ENCODE measurements at regions not wholly inside any gene's neighbourhood (a gene's known extent, or its start where the extent isn't known, plus 50 kb on each side); places are given as distances from the start of the nearest gene placed in this dataset.

DNA sequence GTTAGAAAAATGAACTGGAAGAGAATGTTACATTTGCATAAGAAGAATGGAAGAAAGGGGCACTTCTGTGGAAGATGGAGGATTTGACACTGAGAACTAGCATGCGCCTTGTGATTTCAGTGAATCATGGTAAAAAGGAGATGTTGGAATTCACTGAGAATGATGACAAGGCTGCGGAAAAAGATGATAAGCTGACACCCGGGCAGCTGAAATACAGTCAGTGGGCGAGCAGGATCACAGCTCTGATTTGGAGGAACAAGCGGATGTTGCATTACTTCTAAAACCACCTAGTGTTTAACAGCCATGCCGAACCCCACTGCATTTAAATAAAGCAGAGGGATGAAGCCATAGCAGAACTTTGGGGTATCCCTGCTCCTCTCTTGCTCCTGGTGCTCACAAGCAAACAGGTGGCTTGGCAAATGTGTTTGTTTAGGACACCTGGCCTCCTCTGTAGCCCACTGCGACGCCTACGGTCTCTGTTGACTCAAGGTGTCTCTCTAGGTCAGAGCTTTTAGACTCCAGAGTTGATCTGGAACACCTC is 134.9 kb downstream of the NDUFA10 start:
- Mint-ChIP-seq H3K27ac (no peak overlapping the region), H3K27me3 (peaks cover 7% of the 10 kb centered on the region), H3K4me1 (ENCODE audit: low read depth) (no peaks in the 10 kb centered on the region), H3K9me3 (ENCODE audit: low read depth) (peaks cover 9% of the 10 kb centered on the region), H3K4me3 (no peak overlapping the region), H3K36me3 (no peaks in the 10 kb centered on the region)

DNA sequence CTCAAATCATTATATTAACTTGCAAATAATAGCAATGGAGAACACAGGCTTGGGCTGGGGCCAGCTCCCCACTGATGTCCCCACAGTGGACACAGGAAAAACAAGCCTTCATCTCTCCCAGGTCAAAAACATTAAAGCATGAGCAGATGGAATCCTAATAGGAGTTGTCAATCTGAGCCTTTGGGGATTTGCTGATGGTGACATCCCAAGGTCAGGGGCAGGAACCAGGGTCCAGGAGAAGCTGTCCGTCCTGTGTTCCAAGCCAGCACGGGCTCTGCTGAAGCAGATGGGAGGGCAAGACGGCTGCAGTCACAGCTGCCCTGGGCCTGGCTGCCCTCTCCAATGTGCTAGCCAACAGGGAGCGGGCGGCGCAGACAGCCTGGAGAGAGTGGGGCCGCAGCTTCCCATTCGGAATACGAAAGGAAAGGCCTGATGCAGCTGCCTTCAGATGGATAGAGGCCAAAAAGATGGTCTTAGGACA is 135.5 kb downstream of the NDUFA10 start:
- Mint-ChIP-seq H3K9me3 (ENCODE audit: low read depth) (peaks cover 13% of the 10 kb centered on the region), H3K27me3 (peaks cover 6% of the 10 kb centered on the region), H3K4me3 (no peak overlapping the region), H3K27ac (no peak overlapping the region), H3K4me1 (ENCODE audit: low read depth) (no peaks in the 10 kb centered on the region), H3K36me3 (peaks cover 4% of the 10 kb centered on the region)

DNA sequence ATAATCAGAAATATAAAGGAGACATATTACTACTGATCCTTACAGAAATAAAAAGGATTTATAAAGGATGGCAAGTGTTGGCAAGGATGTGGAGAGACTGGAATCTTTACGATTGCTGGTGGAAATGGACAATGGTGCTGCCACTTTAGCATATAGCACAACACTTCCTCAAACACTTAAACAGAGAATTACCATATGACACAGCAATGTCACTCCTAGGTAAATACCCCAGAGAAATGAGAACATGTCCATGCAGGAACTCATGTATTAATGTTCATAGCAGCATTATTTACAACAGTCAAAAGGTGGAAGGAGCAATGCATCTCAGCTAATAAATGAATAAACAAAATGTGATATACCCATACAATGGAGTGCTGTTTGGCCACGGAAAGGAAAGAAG is 137.5 kb downstream of the NDUFA10 start:
- no peaks in the 10 kb centered on the region for H3K27me3 Mint-ChIP-seq
- peaks cover 16% of the 10 kb centered on the region for H3K9me3 Mint-ChIP-seq (ENCODE audit: low read depth)
- no peaks in the 10 kb centered on the region for H3K4me1 Mint-ChIP-seq (ENCODE audit: low read depth)
- H3K4me3 Mint-ChIP-seq = no peak overlapping the region
- H3K36me3 Mint-ChIP-seq = peaks cover 6% of the 10 kb centered on the region
- no peak overlapping the region for H3K27ac Mint-ChIP-seq

DNA sequence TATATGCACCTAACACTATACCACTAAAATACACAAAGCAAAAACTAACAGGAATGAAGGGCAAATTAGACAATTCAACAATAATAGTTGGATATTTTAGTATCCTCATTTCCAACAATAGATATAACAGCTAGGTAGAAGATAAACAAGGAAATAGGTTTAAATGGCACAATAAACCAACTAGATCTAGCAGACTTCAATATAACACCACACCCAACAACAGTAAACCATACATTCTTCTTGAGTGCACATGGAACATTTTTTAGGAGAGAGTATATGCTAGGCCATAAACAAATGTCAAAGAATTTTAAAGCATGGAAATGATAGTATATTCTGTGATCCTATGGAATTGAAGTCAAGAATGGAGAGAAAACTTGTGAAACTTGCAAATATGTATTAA is 138.4 kb downstream of the NDUFA10 start:
- H3K27me3 Mint-ChIP-seq = peaks cover 2% of the 10 kb centered on the region
- no peak overlapping the region for H3K4me3 Mint-ChIP-seq
- H3K36me3 Mint-ChIP-seq = peaks cover 6% of the 10 kb centered on the region
- H3K27ac Mint-ChIP-seq = no peak overlapping the region
- H3K9me3 Mint-ChIP-seq (ENCODE audit: low read depth) = peaks cover 16% of the 10 kb centered on the region
- H3K4me1 Mint-ChIP-seq (ENCODE audit: low read depth) = peaks cover 2% of the 10 kb centered on the region

DNA sequence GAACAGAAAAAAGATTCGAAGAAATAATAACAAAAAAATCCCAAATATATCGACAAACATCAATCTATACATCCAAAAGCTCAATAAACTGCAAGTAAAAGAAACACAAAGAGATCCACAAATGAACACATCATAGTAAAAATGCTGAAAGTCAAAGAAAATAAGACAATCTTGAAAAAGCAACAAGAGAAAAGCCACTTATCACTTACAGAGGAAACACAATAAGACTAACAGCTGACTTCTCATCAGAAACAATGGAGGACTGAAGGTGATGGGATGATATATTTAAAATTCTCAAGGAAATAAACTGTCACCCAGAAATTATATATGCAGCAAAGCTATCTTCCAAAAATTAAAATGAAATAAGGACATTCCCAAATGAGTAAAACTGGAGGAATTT is 140.3 kb downstream of the NDUFA10 start:
- Mint-ChIP-seq H3K27ac (no peak overlapping the region), H3K36me3 (peaks cover 6% of the 10 kb centered on the region), H3K9me3 (ENCODE audit: low read depth) (peaks cover 16% of the 10 kb centered on the region), H3K27me3 (peaks cover 5% of the 10 kb centered on the region), H3K4me3 (no peak overlapping the region), H3K4me1 (ENCODE audit: low read depth) (peaks cover 2% of the 10 kb centered on the region)

DNA sequence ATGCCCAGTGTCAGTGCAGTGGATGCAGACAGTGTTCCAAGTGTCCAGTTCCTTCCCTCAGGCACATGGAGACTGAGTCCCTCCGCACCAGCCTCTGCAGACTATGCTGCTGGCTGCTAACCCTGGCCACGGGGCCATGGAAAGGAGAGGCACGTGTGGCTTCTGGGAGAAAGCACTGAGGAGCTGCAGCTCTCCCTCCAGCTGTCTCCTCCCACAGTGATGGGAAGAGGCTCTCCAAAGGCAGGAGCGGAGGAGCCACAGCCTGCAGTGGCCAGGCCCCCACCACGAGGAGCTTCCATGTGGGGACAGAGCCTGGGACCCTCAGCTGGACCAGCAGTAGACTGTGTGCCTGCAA is 141.1 kb downstream of the NDUFA10 start:
- Mint-ChIP-seq H3K9me3 (ENCODE audit: low read depth) (peaks cover 16% of the 10 kb centered on the region), H3K4me3 (no peak overlapping the region), H3K27ac (no peak overlapping the region), H3K4me1 (ENCODE audit: low read depth) (peaks cover 2% of the 10 kb centered on the region), H3K36me3 (peaks cover 6% of the 10 kb centered on the region), H3K27me3 (peaks cover 5% of the 10 kb centered on the region)

DNA sequence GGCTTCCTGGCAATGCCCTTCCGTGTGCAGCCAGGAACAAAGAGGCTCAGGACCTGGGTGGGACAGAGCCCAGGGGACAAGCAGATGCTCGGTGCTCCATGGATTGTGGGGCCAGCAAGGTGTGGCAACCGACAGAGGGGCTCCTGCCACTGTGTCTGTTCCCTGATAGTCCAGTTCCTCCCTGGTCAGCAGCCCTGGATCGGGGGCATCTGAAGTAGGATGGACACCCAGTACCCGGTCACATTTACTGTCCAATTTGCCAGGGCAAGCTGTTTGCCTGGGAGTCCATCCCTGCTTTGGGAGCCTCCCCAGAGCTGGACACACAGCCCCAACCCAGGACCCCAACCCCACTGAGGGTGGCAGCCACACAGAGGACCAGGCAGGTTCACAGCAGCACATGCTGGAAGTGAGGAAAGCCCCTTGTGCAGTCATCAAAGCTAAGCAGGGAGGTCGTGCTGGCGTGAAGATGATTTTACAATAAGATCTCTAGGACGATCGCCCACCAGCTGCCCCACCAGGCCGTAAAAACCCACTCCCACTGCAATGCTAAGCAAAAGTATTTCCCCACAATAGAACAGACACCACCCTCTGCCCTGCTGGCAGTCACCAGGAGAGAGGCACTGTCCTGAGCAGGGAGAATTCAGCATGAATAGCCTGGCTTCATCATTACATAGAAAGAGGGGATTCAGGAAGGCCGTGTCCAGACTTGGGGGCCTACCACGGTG is 141.7 kb downstream of the NDUFA10 start:
- Mint-ChIP-seq H3K4me3 (no peak overlapping the region), H3K27me3 (peaks cover 5% of the 10 kb centered on the region), H3K27ac (no peak overlapping the region), H3K9me3 (ENCODE audit: low read depth) (peaks cover 16% of the 10 kb centered on the region), H3K36me3 (peaks cover 6% of the 10 kb centered on the region), H3K4me1 (ENCODE audit: low read depth) (peaks cover 2% of the 10 kb centered on the region)

DNA sequence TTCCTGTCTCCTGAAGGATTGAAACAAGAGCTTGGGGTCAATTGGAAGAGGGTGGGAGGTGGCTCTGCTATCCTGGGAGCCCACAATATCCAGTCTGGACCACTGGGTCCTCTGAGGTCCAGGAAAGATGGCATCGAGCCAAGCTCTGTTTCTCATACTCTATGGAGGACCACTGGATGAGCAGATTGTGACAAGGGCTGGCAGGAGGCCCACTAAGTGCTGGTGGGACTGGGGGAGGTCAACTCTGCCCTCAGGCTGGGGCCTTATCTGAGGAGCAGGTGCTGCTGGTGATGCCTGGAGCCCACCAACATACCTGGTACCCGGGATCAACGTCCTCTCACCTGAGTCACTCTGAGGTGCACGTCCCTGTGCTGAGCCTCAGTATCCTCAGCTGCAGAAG is 142.4 kb downstream of the NDUFA10 start:
- Mint-ChIP-seq H3K27me3 (peaks cover 5% of the 10 kb centered on the region), H3K27ac (no peak overlapping the region), H3K9me3 (ENCODE audit: low read depth) (peaks cover 16% of the 10 kb centered on the region), H3K4me3 (no peak overlapping the region), H3K4me1 (ENCODE audit: low read depth) (peaks cover 2% of the 10 kb centered on the region), H3K36me3 (peaks cover 6% of the 10 kb centered on the region)

DNA sequence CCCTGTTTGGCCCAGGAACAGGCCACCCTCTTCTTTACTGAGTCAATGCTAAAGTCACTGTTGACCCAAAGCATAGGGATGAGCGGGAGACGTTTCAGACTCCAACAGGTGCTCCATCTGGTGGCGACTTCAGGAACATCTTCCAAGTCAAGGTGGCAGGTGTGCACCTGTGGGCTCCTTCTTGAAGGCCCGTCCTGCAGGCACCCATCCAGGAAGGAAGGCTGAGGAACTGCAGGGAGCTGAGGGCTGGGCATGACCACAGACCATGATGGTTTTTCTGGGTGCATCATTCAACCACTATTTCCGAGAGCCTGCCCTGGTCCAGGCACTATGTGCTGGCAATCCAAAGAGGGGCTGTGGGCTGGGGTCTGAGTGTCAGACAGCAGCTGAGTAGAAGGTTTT is 142.8 kb downstream of the NDUFA10 start:
- H3K27ac Mint-ChIP-seq = no peak overlapping the region

DNA sequence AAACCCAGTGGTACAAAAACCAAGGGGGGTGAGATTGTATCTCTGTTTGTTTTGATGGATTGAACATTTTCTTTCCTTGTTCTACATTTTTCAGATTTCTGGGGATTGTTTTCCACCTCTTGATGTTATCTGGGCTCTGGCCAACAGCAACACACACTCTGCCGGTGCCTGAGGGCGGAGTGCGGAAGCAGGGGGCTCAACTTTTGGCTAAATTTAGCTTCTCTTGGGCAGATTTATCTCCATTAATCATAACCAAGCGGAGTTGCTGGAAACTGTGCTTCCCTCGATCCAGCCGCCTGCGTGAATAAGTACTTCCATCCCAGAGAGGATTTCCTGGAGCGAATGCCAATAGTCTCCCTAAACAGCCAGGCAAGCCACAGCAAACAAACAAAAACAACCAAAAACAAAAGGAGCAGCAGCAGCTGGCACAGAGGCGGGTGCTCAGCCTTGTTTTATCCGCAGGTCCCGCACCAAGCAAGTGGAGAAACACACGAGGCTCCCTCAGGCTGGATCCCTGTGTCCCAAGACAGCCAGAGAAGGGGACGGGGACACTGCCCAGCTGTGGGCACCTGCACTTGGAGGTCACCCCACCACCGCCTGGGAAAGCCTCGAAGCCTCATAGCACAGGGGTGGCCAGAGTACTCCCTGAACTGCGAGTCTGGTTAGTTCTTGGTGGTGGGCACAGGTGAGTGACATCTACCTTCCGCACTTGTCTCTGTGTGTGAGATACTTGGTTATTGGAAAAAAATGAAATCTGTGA is 143.4 kb downstream of the NDUFA10 start:
- Mint-ChIP-seq H3K9me3 (ENCODE audit: low read depth) (peaks cover 15% of the 10 kb centered on the region), H3K4me1 (ENCODE audit: low read depth) (peaks cover 2% of the 10 kb centered on the region), H3K4me3 (no peak overlapping the region), H3K36me3 (peaks cover 6% of the 10 kb centered on the region), H3K27me3 (peaks cover 5% of the 10 kb centered on the region), H3K27ac (no peak overlapping the region)

More for the DNA sequence above, 142.8 kb downstream of the NDUFA10 start:
- peaks cover 6% of the 10 kb centered on the region for H3K36me3 Mint-ChIP-seq
- H3K4me3 Mint-ChIP-seq = no peak overlapping the region
- peaks cover 2% of the 10 kb centered on the region for H3K4me1 Mint-ChIP-seq (ENCODE audit: low read depth)
- H3K27me3 Mint-ChIP-seq = peaks cover 5% of the 10 kb centered on the region
- peaks cover 16% of the 10 kb centered on the region for H3K9me3 Mint-ChIP-seq (ENCODE audit: low read depth)

DNA sequence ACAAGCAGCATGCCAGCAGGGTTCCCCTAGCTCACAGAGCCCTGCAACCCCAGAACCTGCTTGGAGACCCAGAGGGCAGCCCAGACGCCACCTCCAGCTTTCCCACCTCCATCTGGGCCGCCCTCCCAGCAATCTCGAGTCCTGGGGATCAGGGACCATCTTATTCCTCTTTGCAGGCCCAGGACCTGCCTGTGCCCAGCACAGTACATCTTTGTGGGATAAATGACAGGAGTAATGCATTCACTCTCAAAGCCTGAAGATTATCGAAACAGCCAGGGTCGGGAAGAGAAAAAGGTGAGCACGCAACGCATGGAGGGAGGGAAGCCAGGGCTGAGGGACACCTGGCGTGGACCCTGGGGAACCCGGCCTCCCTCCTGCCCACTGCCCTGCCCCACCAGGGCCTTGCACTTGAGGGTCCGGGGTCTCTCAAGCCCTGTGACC is 144.1 kb downstream of the NDUFA10 start:
- H3K27me3 Mint-ChIP-seq = peaks cover 5% of the 10 kb centered on the region
- peaks cover 6% of the 10 kb centered on the region for H3K36me3 Mint-ChIP-seq
- H3K27ac Mint-ChIP-seq = no peak overlapping the region
- H3K9me3 Mint-ChIP-seq (ENCODE audit: low read depth) = peaks cover 9% of the 10 kb centered on the region
- H3K4me3 Mint-ChIP-seq = no peak overlapping the region
- peaks cover 2% of the 10 kb centered on the region for H3K4me1 Mint-ChIP-seq (ENCODE audit: low read depth)

DNA sequence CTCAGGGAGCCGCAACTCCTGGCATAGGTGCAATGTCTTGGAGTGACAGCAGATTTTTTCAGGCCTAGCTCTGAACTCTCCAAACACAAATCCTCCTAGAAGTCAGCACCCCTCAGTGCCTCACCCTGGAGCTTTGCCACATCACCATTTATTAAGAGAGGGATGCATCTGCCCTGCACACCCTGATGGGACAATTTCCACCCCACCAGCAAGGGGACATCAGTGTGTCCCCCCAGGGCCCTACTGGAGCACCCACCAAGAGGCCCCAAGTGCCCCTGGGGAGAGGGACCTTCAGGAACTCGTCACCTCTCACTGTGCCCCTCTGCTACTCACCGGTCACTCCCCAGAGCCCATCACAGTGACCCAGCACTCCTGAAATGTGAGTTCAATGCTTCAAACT is 144.7 kb downstream of the NDUFA10 start:
- peaks cover 6% of the 10 kb centered on the region for H3K36me3 Mint-ChIP-seq
- H3K27me3 Mint-ChIP-seq = peaks cover 5% of the 10 kb centered on the region
- H3K27ac Mint-ChIP-seq = no peak overlapping the region
- H3K4me1 Mint-ChIP-seq (ENCODE audit: low read depth) = peaks cover 2% of the 10 kb centered on the region
- no peak overlapping the region for H3K4me3 Mint-ChIP-seq
- H3K9me3 Mint-ChIP-seq (ENCODE audit: low read depth) = peaks cover 9% of the 10 kb centered on the region

DNA sequence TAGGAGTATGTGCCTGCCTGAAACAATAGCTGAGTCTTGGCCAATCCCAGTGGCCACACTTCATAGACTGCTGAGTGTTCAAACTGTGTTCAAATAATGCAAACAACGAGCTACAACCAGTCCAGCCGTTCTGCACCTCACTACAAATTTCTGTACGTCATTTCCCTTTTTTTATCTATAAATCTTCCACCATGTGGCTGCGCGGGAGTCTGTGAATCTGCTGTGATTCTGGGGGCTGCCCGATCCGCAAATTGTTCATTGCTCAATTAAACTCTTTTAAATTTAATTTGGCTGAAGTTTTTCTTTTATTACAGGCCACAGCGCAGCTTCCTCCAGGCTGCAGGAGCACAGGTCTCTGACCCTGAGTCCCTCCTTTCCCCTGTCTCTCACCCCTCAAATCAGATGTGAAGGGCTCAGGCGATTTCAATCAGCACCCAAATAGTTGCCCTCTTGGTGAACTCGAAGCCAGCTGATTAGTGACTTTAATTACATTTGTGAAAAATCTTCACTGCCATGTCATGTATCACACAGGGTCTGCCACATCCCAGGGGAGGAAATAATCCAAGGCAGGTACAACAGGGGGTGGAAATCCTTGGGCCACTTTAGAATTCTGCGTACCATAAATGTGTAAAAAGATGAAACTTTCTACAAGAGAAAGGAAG is 145.6 kb downstream of the NDUFA10 start:
- Mint-ChIP-seq H3K27ac (no peak overlapping the region), H3K27me3 (peaks cover 5% of the 10 kb centered on the region), H3K4me3 (no peak overlapping the region), H3K9me3 (ENCODE audit: low read depth) (peaks cover 2% of the 10 kb centered on the region), H3K4me1 (ENCODE audit: low read depth) (peaks cover 2% of the 10 kb centered on the region), H3K36me3 (peaks cover 1% of the 10 kb centered on the region)

DNA sequence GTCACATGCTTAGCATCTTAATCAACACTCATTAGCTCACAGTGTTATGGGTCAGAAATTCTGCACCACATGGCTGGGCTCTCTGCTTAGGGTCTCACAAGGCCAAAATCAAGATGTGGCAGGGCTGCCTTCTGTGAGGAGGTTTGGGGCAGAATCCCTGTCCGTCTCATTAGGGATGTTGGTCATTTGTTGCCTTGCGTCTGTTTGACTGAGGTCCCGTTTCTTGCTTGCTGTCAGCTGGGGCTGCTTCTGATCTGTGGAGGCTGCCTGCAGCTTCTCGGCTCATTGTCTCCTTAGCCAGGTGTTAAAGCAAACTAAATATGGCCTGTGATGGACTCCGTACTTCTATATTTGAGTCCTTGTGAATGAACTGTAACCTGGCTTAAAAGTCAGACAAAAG is 146.5 kb downstream of the NDUFA10 start:
- H3K27ac Mint-ChIP-seq = no peak overlapping the region
- H3K4me1 Mint-ChIP-seq (ENCODE audit: low read depth) = peaks cover 2% of the 10 kb centered on the region
- H3K9me3 Mint-ChIP-seq (ENCODE audit: low read depth) = no peaks in the 10 kb centered on the region
- H3K4me3 Mint-ChIP-seq = no peak overlapping the region
- H3K27me3 Mint-ChIP-seq = peaks cover 7% of the 10 kb centered on the region
- H3K36me3 Mint-ChIP-seq = no peaks in the 10 kb centered on the region

DNA sequence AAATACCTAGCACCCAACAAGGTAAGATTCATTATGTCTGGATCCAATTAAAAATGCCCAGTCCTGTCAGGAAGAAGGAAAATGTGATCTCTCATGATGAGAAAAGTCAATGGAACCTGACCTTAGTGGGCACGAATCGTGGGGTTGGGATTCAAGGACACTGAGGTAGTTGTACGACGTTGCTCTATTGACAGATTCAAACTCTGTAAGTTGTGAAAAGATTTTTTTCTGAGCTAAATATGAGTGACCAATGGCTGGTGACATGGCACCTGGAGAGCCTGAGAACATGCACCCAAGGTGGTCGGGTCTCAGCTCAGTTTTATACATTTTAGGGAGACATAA is 148.2 kb downstream of the NDUFA10 start:
- Mint-ChIP-seq H3K27me3 (peaks cover 5% of the 10 kb centered on the region), H3K4me1 (ENCODE audit: low read depth) (peaks cover 1% of the 10 kb centered on the region), H3K9me3 (ENCODE audit: low read depth) (no peaks in the 10 kb centered on the region), H3K4me3 (no peak overlapping the region), H3K36me3 (no peaks in the 10 kb centered on the region), H3K27ac (no peak overlapping the region)
